Nephron (organoid): ENCODE measurements at regions not wholly inside any gene's neighbourhood (a gene's known extent, or its start where the extent isn't known, plus 50 kb on each side); places are given as distances from the start of the nearest gene placed in this dataset.
"Not testable (repeated sequence)": the region's sequence is repeated elsewhere in the genome, so short reads cannot be mapped to it uniquely, and the experiment has no call there.

Experiments used
- H3K27ac Mint-ChIP-seq, 3 experiments: 2 replicates each; pipeline ENCODE4 v1.8.0; 2020; ENCODE audit warnings: mixed read lengths in 3 of 3, mild to moderate bottlenecking in 2 of 3, moderate library complexity in 1 of 3
- H3K27me3 Mint-ChIP-seq: 2 replicates; pipeline ENCODE4 v1.8.0; 2021; ENCODE audit warnings: low read depth, mild to moderate bottlenecking, moderate library complexity, mixed read lengths
- H3K36me3 Mint-ChIP-seq: 2 replicates; pipeline ENCODE4 v1.8.0; 2020; ENCODE audit warnings: low read depth, mixed read lengths
- H3K4me1 Mint-ChIP-seq: 2 replicates; pipeline ENCODE4 v1.8.0; 2020; ENCODE audit warnings: mixed read lengths
- H3K4me3 Mint-ChIP-seq, 3 experiments: 2 replicates each; pipeline ENCODE4 v1.8.0; 2020; ENCODE audit warnings: mild to moderate bottlenecking in 3 of 3, mixed read lengths in 3 of 3, moderate library complexity in 2 of 3
- H3K9me3 Mint-ChIP-seq: 2 replicates; pipeline ENCODE4 v1.8.0; 2020; ENCODE audit warnings: mixed read lengths
- CTCF ChIP-seq, 3 experiments: fragments of 200-600 bp; sonication (generic); IDR thresholded peaks; one replicate each; pipeline ENCODE4 v1.5.0; 2021; ENCODE audit warnings: antibody characterized with exemption in 3 of 3; ENCODE audit not compliant: unreplicated experiment in 3 of 3

GRCh38 chr15:34501131-34501530, 63.5 kb upstream of the GOLGA8A start:
- Mint-ChIP-seq H3K4me3 (no peak overlapping the region), H3K4me1 (no peaks in the 10 kb centered on the region), H3K27me3 (peaks cover 25% of the 10 kb centered on the region), H3K36me3 (no peaks in the 10 kb centered on the region), H3K9me3 (no peaks in the 10 kb centered on the region), H3K27ac (no peak overlapping the region)
- TF ChIP-seq CTCF (IDR thresholded peaks at IDR 0.05; ENCODE audit: unreplicated experiment in 3 of 3) = no peak

GRCh38 chr15:34496207-34496995, 58.8 kb upstream of the GOLGA8A start:
- TF ChIP-seq CTCF (IDR thresholded peaks at IDR 0.05; ENCODE audit: unreplicated experiment in 3 of 3) = no peak
- H3K4me1 Mint-ChIP-seq = no peaks in the 10 kb centered on the region
- H3K27ac Mint-ChIP-seq = no peak overlapping the region
- peaks cover 3% of the 10 kb centered on the region for H3K36me3 Mint-ChIP-seq
- no peak overlapping the region for H3K4me3 Mint-ChIP-seq
- peaks cover 72% of the 10 kb centered on the region for H3K27me3 Mint-ChIP-seq
- peaks cover 4% of the 10 kb centered on the region for H3K9me3 Mint-ChIP-seq

- Mint-ChIP-seq H3K4me3 (peak overlapping the region in 2 of 3 experiments; percentile 42 to 53), H3K27me3 (peaks cover 79% of the 10 kb centered on the region)
- H3K4me1 Mint-ChIP-seq, H3K27ac Mint-ChIP-seq, H3K36me3 Mint-ChIP-seq, H3K9me3 Mint-ChIP-seq: not testable (repeated sequence)
Observed at GRCh38 chr15:34495707-34496106, 58.1 kb upstream of the GOLGA8A start.

GRCh38 chr15:34494084-34494399, 56.4 kb upstream of the GOLGA8A start:
- Mint-ChIP-seq H3K4me3 (peak overlapping the region in 2 of 3 experiments; percentile 43 to 46), H3K36me3 (peaks cover 11% of the 10 kb centered on the region), H3K4me1 (no peaks in the 10 kb centered on the region), H3K9me3 (peaks cover 15% of the 10 kb centered on the region), H3K27ac (no peak overlapping the region), H3K27me3 (peaks cover 90% of the 10 kb centered on the region)
- no peak for TF ChIP-seq CTCF (IDR thresholded peaks at IDR 0.05; ENCODE audit: unreplicated experiment in 3 of 3)

GRCh38 chr15:34493001-34493400, 55.4 kb upstream of the GOLGA8A start:
- no peak for TF ChIP-seq CTCF (IDR thresholded peaks at IDR 0.05; ENCODE audit: unreplicated experiment in 3 of 3)
- Mint-ChIP-seq H3K27me3 (peaks cover 96% of the 10 kb centered on the region), H3K4me1 (no peaks in the 10 kb centered on the region), H3K9me3 (peaks cover 20% of the 10 kb centered on the region), H3K4me3 (peak overlapping the region in 1 of 3 experiments; percentile 9), H3K27ac (no peak overlapping the region), H3K36me3 (peaks cover 11% of the 10 kb centered on the region)

GRCh38 chr15:34491488-34491887, 53.9 kb upstream of the GOLGA8A start:
- Mint-ChIP-seq H3K36me3 (peaks cover 11% of the 10 kb centered on the region), H3K27me3 (peaks cover 83% of the 10 kb centered on the region), H3K9me3 (peaks cover 20% of the 10 kb centered on the region)
- H3K4me3 Mint-ChIP-seq, H3K4me1 Mint-ChIP-seq, H3K27ac Mint-ChIP-seq: not testable (repeated sequence)
